ENCODE measurements at regions not wholly inside any gene's neighbourhood (a gene's known extent, or its start where the extent isn't known, plus 50 kb on each side); places are given as distances from the start of the nearest gene placed in this dataset.

DNA sequence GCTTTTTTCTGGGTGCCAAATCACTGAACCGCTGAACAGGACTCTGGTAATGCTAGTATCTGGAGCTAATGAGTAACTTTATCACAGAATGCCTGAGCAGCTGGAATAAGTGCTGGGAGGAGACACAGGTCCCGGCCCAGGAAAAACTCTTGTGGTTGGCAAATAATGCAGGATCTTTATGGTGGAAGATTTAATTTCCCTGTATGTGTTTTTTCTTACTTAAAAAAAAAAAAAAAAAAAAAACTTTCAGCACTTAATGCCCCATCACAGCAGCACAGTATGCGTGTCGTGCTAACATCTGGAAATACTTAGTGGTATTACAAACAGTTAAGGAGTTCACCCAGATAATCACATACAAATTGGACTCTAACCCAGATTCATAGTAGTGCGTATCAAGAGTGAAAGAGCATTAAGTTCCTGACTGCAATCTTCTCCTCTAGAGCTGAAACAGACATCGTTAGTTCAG lies 220.7 kb downstream of the TOMM20 start:
- Histone ChIP-seq H3K4me2 (ENCODE audit: insufficient read depth, insufficient read length, low read length) (no peak overlapping the region), H2BK120ac (ENCODE audit: low read depth, low read length, poor library complexity, severe bottlenecking) (no peak overlapping the region), H3T11ph (ENCODE audit: low read length) (no peak overlapping the region), H3K27ac (ENCODE audit: insufficient read length, low read depth, low read length) (no peak overlapping the region), H3K79me1 (ENCODE audit: insufficient read depth, low read depth, low read length, poor library complexity, severe bottlenecking) (no peaks in the 10 kb centered on the region), H2AK5ac (ENCODE audit: insufficient read length, low read length) (no peak overlapping the region), H3K4ac (ENCODE audit: low read depth, low read length) (no peak overlapping the region), H3K9me3 (ENCODE audit: control insufficient read depth, low read depth, low read length) (no peaks in the 10 kb centered on the region), H3K14ac (ENCODE audit: insufficient read depth, low read length) (no peak overlapping the region), H3K18ac (ENCODE audit: insufficient read length, low read depth, low read length) (no peak overlapping the region), H3K79me2 (ENCODE audit: insufficient read depth, low read length) (no peaks in the 10 kb centered on the region), H4K5ac (ENCODE audit: insufficient read length, low read depth, low read length) (no peak overlapping the region), H3K27me3 (ENCODE audit: insufficient read depth, low read length) (no peaks in the 10 kb centered on the region), H2BK15ac (ENCODE audit: low read depth, low read length) (no peak overlapping the region), H3K23ac (ENCODE audit: insufficient read length, low read depth, low read length) (no peak overlapping the region), H2AFZ (ENCODE audit: low read length) (no peak overlapping the region), H3K9ac (ENCODE audit: extremely low read depth, insufficient read length, low read length) (no peak overlapping the region), H2BK5ac (ENCODE audit: insufficient read length, low read length) (no peak overlapping the region), H4K20me1 (ENCODE audit: control insufficient read depth, insufficient read depth, insufficient read length) (no peaks in the 10 kb centered on the region), H3K4me1 (ENCODE audit: insufficient read depth, low read length) (peaks cover under 1% of the 10 kb centered on the region; the same call in 1 of the 2 replicates), H3K23me2 (ENCODE audit: insufficient read length, low read depth, low read length, poor library complexity, severe bottlenecking) (no peaks in the 10 kb centered on the region), H2BK12ac (ENCODE audit: insufficient read length, low read depth, low read length) (no peak overlapping the region), H4K8ac (replicated peaks; ENCODE audit: insufficient read length, low read depth, low read length) (no peak overlapping the region), H2BK20ac (ENCODE audit: low read depth, low read length, poor library complexity, severe bottlenecking) (no peak overlapping the region), H3K56ac (ENCODE audit: insufficient read length, low read depth, low read length) (no peak overlapping the region), H4K91ac (ENCODE audit: insufficient read length, low read depth, low read length) (no peak overlapping the region)
- Mint-ChIP-seq H3K4me1 (peaks cover 17 to 19% of the 10 kb centered on the region in 2 experiments), H3K9me3 (no peaks in the 10 kb centered on the region), H3K27ac (no peak overlapping the region), H3K36me3 (ENCODE audit: insufficient read depth in 1 of 3, low read depth in 3 of 3) (no peaks in the 10 kb centered on the region), H3K4me3 (no peak overlapping the region), H3K27me3 (ENCODE audit: low read depth) (peaks cover 5% of the 10 kb centered on the region; the same call in 1 of the 2 replicates)
- TF ChIP-seq, protein P1, sequence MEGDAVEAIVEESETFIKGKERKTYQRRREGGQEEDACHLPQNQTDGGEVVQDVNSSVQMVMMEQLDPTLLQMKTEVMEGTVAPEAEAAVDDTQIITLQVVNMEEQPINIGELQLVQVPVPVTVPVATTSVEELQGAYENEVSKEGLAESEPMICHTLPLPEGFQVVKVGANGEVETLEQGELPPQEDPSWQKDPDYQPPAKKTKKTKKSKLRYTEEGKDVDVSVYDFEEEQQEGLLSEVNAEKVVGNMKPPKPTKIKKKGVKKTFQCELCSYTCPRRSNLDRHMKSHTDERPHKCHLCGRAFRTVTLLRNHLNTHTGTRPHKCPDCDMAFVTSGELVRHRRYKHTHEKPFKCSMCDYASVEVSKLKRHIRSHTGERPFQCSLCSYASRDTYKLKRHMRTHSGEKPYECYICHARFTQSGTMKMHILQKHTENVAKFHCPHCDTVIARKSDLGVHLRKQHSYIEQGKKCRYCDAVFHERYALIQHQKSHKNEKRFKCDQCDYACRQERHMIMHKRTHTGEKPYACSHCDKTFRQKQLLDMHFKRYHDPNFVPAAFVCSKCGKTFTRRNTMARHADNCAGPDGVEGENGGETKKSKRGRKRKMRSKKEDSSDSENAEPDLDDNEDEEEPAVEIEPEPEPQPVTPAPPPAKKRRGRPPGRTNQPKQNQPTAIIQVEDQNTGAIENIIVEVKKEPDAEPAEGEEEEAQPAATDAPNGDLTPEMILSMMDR (conservative IDR thresholded peaks at IDR 0.05), result no peak
- no peak for DNase-seq
- WGBS (ENCODE audit: extremely low coverage, insufficient read length, low lambda C conversion rate), result no CpG with 5 or more reads among the region's 6 CpGs

All from H9 (cell line).